Liver (tissue), 8 donors: ENCODE measurements at regions not wholly inside any gene's neighbourhood (a gene's known extent, or its start where the extent isn't known, plus 50 kb on each side); places are given as distances from the start of the nearest gene placed in this dataset.

Experiments
- DNase-seq: peaks from one replicate; pipeline ENCODE4 v3.0.0-alpha.2; 2017; ENCODE audit warnings: low spot score
- H3K27ac ChIP-seq, 2 donors: one replicate each; pipeline ENCODE4 v1.7.0; 2013; ENCODE audit warnings: inconsistent platforms in 2 of 2, low read length in 2 of 2, control low read depth in 1 of 2, low read depth in 1 of 2, mild to moderate bottlenecking in 1 of 2
- H3K27me3 ChIP-seq, 4 donors: one replicate each; pipeline versions ENCODE4 v1.6.1 to v1.7.0; 2013; ENCODE audit warnings: low read length in 3 of 4, inconsistent platforms in 1 of 4, mild to moderate bottlenecking in 1 of 4, moderate library complexity in 1 of 4; ENCODE audit not compliant: control insufficient read depth in 4 of 4, insufficient read depth in 4 of 4
- H3K36me3 ChIP-seq, 4 donors: one replicate each; pipeline versions ENCODE4 v1.6.1 to v1.7.0; 2013; ENCODE audit warnings: low read length in 3 of 4, mild to moderate bottlenecking in 3 of 4, low read depth in 1 of 4, moderate library complexity in 1 of 4; ENCODE audit not compliant: control insufficient read depth in 4 of 4, insufficient read depth in 3 of 4
- H3K4me1 ChIP-seq, 4 donors: one replicate each; pipeline versions ENCODE4 v1.6.1 to v1.7.0; 2013; ENCODE audit warnings: low read length in 3 of 4, mild to moderate bottlenecking in 3 of 4, moderate library complexity in 1 of 4; ENCODE audit not compliant: control insufficient read depth in 4 of 4, insufficient read depth in 4 of 4
- H3K4me3 ChIP-seq, 3 donors: one replicate each; pipeline versions ENCODE4 v1.6.1 to v1.7.0; 2013; ENCODE audit warnings: low read length in 3 of 3, control low read depth in 1 of 3, low read depth in 1 of 3, mild to moderate bottlenecking in 1 of 3
- H3K9ac ChIP-seq, 2 donors: one replicate each; pipeline ENCODE4 v1.7.0; 2013; ENCODE audit warnings: low read length in 2 of 2, mild to moderate bottlenecking in 2 of 2, moderate library complexity in 2 of 2, control low read depth in 1 of 2, low read depth in 1 of 2
- H3K9me3 ChIP-seq, 4 donors: one replicate each; pipeline versions ENCODE4 v1.6.1 to v1.7.0; 2013; ENCODE audit warnings: low read length in 3 of 4; ENCODE audit not compliant: control insufficient read depth in 4 of 4
- ATF3 ChIP-seq: IDR thresholded peaks from 2 replicates; pipeline ENCODE4 v1.6.1; 2016; ENCODE audit warnings: antibody characterized with exemption
- CTCF ChIP-seq: fragments of 150-350 bp; IDR thresholded peaks from 2 replicates; pipeline ENCODE4 v1.5.1; 2017; ENCODE audit warnings: improper control_type of control experiment, low read depth, low read length; ENCODE audit not compliant: missing input control
- EGR1 ChIP-seq, 2 donors: IDR thresholded peaks; 2 replicates each; pipeline ENCODE4 v1.6.1; 2016 to 2018; ENCODE audit warnings: antibody characterized with exemption in 2 of 2, low read depth in 2 of 2
- FOXA1 ChIP-seq: IDR thresholded peaks from 2 replicates; pipeline ENCODE4 v1.6.1; 2016; ENCODE audit warnings: antibody characterized with exemption
- FOXA2 ChIP-seq: IDR thresholded peaks from 2 replicates; pipeline ENCODE4 v1.6.1; 2016; ENCODE audit warnings: antibody characterized with exemption
- GABPA ChIP-seq, 2 donors: IDR thresholded peaks in 1 of 2; conservative IDR thresholded peaks in 1 of 2; 2 replicates each; pipeline ENCODE4 v1.6.1; 2016; ENCODE audit warnings: antibody characterized with exemption in 2 of 2, mild to moderate bottlenecking in 1 of 2, moderate library complexity in 1 of 2
- HNF4A ChIP-seq, 2 donors: conservative IDR thresholded peaks; 2 replicates each; pipeline ENCODE4 v1.6.1; 2016; ENCODE audit warnings: antibody characterized with exemption in 2 of 2, mild to moderate bottlenecking in 2 of 2
- HNF4G ChIP-seq: IDR thresholded peaks from 2 replicates; pipeline ENCODE4 v1.6.1; 2016; ENCODE audit warnings: antibody characterized with exemption
- JUND ChIP-seq, 2 donors: IDR thresholded peaks; 2 replicates each; pipeline ENCODE4 v1.6.1; 2016; ENCODE audit warnings: antibody characterized with exemption in 2 of 2
- MAX ChIP-seq: IDR thresholded peaks from 2 replicates; pipeline ENCODE4 v1.6.1; 2016; ENCODE audit warnings: antibody characterized with exemption
- NR2F2 ChIP-seq: IDR thresholded peaks from 2 replicates; pipeline ENCODE4 v1.6.1; 2016; ENCODE audit warnings: antibody characterized with exemption
- RAD21 ChIP-seq, 2 donors: IDR thresholded peaks; 2 replicates each; pipeline ENCODE4 v1.6.1; 2016; ENCODE audit warnings: antibody characterized with exemption in 2 of 2, mild to moderate bottlenecking in 2 of 2
- REST ChIP-seq: IDR thresholded peaks from 2 replicates; pipeline ENCODE4 v1.6.1; 2016; ENCODE audit warnings: antibody characterized with exemption, mild to moderate bottlenecking
- RXRA ChIP-seq, 2 donors: IDR thresholded peaks; 2 replicates each; pipeline ENCODE4 v1.6.1; 2017 to 2018; ENCODE audit warnings: antibody characterized with exemption in 2 of 2, mild to moderate bottlenecking in 1 of 2
- SP1 ChIP-seq: IDR thresholded peaks from 2 replicates; pipeline ENCODE4 v1.6.1; 2018; ENCODE audit warnings: antibody characterized with exemption, mild to moderate bottlenecking
- TAF1 ChIP-seq: conservative IDR thresholded peaks from 2 replicates; pipeline ENCODE4 v1.6.1; 2016; ENCODE audit warnings: antibody characterized with exemption, mild to moderate bottlenecking
- YY1 ChIP-seq: IDR thresholded peaks from 2 replicates; pipeline ENCODE4 v1.6.1; 2016; ENCODE audit warnings: antibody characterized with exemption, mild to moderate bottlenecking
- ZBTB33 ChIP-seq: IDR thresholded peaks from 2 replicates; pipeline ENCODE4 v1.6.1; 2016; ENCODE audit warnings: antibody characterized with exemption
- WGBS: extraction: QIAGEN DNeasy Blood & Tissue Kit; methylation state at CpG from one replicate; pipeline ENCODE4 v1.1.7; 2013; 5-methylcytosine and 5-hydroxymethylcytosine counted together
- donor health status: healthy.
- donor health status: healthy.
- donor health status: healthy.
- donor health status: healthy.
- donor health status: healthy.

- no peak for DNase-seq
- H3K9ac ChIP-seq, result no peak overlapping the region
- TF ChIP-seq RXRA (IDR thresholded peaks at IDR 0.05) (no peak), HNF4G (no peak), GABPA (IDR thresholded peaks at IDR 0.05 in 1 of 2, conservative IDR thresholded peaks at IDR 0.05 in 1 of 2) (no peak), ZBTB33 (no peak), YY1 (no peak), REST (no peak), SP1 (no peak), CTCF (no peak), TAF1 (no peak), NR2F2 (no peak), ATF3 (no peak), HNF4A (conservative IDR thresholded peaks at IDR 0.05) (no peak), EGR1 (IDR thresholded peaks at IDR 0.05; ENCODE audit: low read depth in 2 of 2) (no peak), MAX (no peak), FOXA2 (no peak), JUND (IDR thresholded peaks at IDR 0.05) (no peak), FOXA1 (no peak), RAD21 (IDR thresholded peaks at IDR 0.05) (no peak)
- H3K36me3 ChIP-seq, result no peaks in the 10 kb centered on the region
- no peaks in the 10 kb centered on the region for H3K9me3 ChIP-seq
- peaks cover 0 to 4% (median 0%) of the 10 kb centered on the region in 4 donors for H3K27me3 ChIP-seq
- no peaks in the 10 kb centered on the region for H3K4me1 ChIP-seq
- H3K27ac ChIP-seq, result no peak overlapping the region
- H3K4me3 ChIP-seq, result no peak overlapping the region
- 60% methylated on average over 5 of the region's 5 CpGs for WGBS
These were observed 63.4 kb downstream of the PMAIP1 start for GRCh38 chr18:59963229-59963628.
